Uterus (tissue), 3 donors: ENCODE measurements at regions not wholly inside any gene's neighbourhood (a gene's known extent, or its start where the extent isn't known, plus 50 kb on each side); places are given as distances from the start of the nearest gene placed in this dataset.

ENCODE experiments used
- DNase-seq, 2 donors: peaks; one replicate each; pipeline ENCODE4 v3.0.0-alpha.2; 2019 to 2020
- H3K27ac ChIP-seq, 2 donors: fragments of 200-600 bp; sonication (generic); 1 replicate in 1 of 2; 2 replicates in 1 of 2; pipeline ENCODE4 v1.5.1; 2016 to 2018
- H3K27me3 ChIP-seq, 2 donors: fragments of 200-600 bp; sonication (generic); one replicate each; pipeline ENCODE4 v1.5.1; 2018 to 2019; ENCODE audit warnings: control low read depth in 1 of 2
- H3K36me3 ChIP-seq, 2 donors: fragments of 200-600 bp; sonication (generic); one replicate each; pipeline ENCODE4 v1.5.1; 2019; ENCODE audit warnings: control low read depth in 1 of 2
- H3K4me1 ChIP-seq, 2 donors: fragments of 200-600 bp; sonication (generic); one replicate each; pipeline ENCODE4 v1.5.1; 2018 to 2019; ENCODE audit warnings: control low read depth in 1 of 2
- H3K4me3 ChIP-seq, 2 donors: fragments of 200-600 bp; sonication (generic); 1 replicate in 1 of 2; 2 replicates in 1 of 2; pipeline ENCODE4 v1.5.1; 2018 to 2019; ENCODE audit warnings: mild to moderate bottlenecking in 1 of 2
- H3K9me3 ChIP-seq, 2 donors: fragments of 200-600 bp; sonication (generic); one replicate each; pipeline ENCODE4 v1.5.1; 2019; ENCODE audit warnings: control low read depth in 1 of 2
- CTCF ChIP-seq, 4 experiments: fragments of 200-600 bp in 2 of 4; fragments of 450-650 bp in 2 of 4; sonication (generic) in 2 of 4; IDR thresholded peaks; one replicate each; pipeline ENCODE4 v1.5.1; 2016 to 2019; ENCODE audit warnings: antibody characterized with exemption in 4 of 4, mild to moderate bottlenecking in 2 of 4, moderate library complexity in 1 of 4
- POLR2A ChIP-seq, 2 donors: fragments of 450-650 bp; IDR thresholded peaks; one replicate each; pipeline ENCODE4 v1.6.1; 2016; ENCODE audit warnings: antibody characterized with exemption in 2 of 2, mild to moderate bottlenecking in 1 of 2, moderate library complexity in 1 of 2
- intact Hi-C: fragments of 100-400 bp; cut with DNase I; formaldehyde crosslinking; loops from one replicate; pipeline ENCODE4 v1.15.1; 2023; ENCODE audit warnings: low total_unique reads
- donor health status: DM: yes; HTN: yes; CAD: no.

GRCh38 chr5:162209005-162209605 is 141.5 kb downstream of the GABRG2 start:
- H3K4me1 ChIP-seq = no peaks in the 10 kb centered on the region
- intact Hi-C loops = no loop called here
- no peaks in the 10 kb centered on the region for H3K36me3 ChIP-seq
- H3K4me3 ChIP-seq = no peak overlapping the region
- TF ChIP-seq POLR2A (IDR thresholded peaks at IDR 0.05) (no peak), CTCF (IDR thresholded peaks at IDR 0.05) (no peak)
- no peaks in the 10 kb centered on the region for H3K9me3 ChIP-seq
- no peak overlapping the region for H3K27ac ChIP-seq
- no peaks in the 10 kb centered on the region for H3K27me3 ChIP-seq
- no peak for DNase-seq

GRCh38 chr5:162214551-162214950 is 147.0 kb downstream of the GABRG2 start:
- Histone ChIP-seq H3K4me1 (no peaks in the 10 kb centered on the region), H3K9me3 (no peaks in the 10 kb centered on the region), H3K36me3 (no peaks in the 10 kb centered on the region), H3K27ac (no peak overlapping the region), H3K27me3 (no peaks in the 10 kb centered on the region), H3K4me3 (no peak overlapping the region)
- no peak for DNase-seq
- intact Hi-C loops = no loop called here
- TF ChIP-seq CTCF (IDR thresholded peaks at IDR 0.05) = no peak
- no peak for TF ChIP-seq POLR2A (IDR thresholded peaks at IDR 0.05)

GRCh38 chr5:162217037-162217436 is 149.5 kb downstream of the GABRG2 start:
- no peak for DNase-seq
- H3K9me3 ChIP-seq = no peaks in the 10 kb centered on the region
- no peaks in the 10 kb centered on the region for H3K36me3 ChIP-seq
- H3K27me3 ChIP-seq = no peaks in the 10 kb centered on the region
- H3K27ac ChIP-seq = no peak overlapping the region
- TF ChIP-seq POLR2A (IDR thresholded peaks at IDR 0.05) (no peak), CTCF (IDR thresholded peaks at IDR 0.05) (no peak)
- no peak overlapping the region for H3K4me3 ChIP-seq
- intact Hi-C loops = no loop called here
- no peaks in the 10 kb centered on the region for H3K4me1 ChIP-seq

GRCh38 chr5:162221910-162222309 is 154.3 kb downstream of the GABRG2 start:
- no peaks in the 10 kb centered on the region for H3K4me1 ChIP-seq
- no peak overlapping the region for H3K4me3 ChIP-seq
- no peaks in the 10 kb centered on the region for H3K27me3 ChIP-seq
- H3K36me3 ChIP-seq = no peaks in the 10 kb centered on the region
- H3K9me3 ChIP-seq = no peaks in the 10 kb centered on the region
- no peak for DNase-seq
- H3K27ac ChIP-seq = no peak overlapping the region
- no peak for TF ChIP-seq CTCF (IDR thresholded peaks at IDR 0.05)
- no peak for TF ChIP-seq POLR2A (IDR thresholded peaks at IDR 0.05)
- intact Hi-C loops = no loop called here

- Histone ChIP-seq H3K27ac (no peak overlapping the region), H3K4me3 (no peak overlapping the region), H3K36me3 (no peaks in the 10 kb centered on the region), H3K27me3 (no peaks in the 10 kb centered on the region), H3K4me1 (no peaks in the 10 kb centered on the region), H3K9me3 (no peaks in the 10 kb centered on the region)
- DNase-seq = no peak
- intact Hi-C loops = no loop called here
- no peak for TF ChIP-seq CTCF (IDR thresholded peaks at IDR 0.05)
- no peak for TF ChIP-seq POLR2A (IDR thresholded peaks at IDR 0.05)
These were observed 159.5 kb downstream of the GABRG2 start for GRCh38 chr5:162227075-162227474.
